Smooth muscle cell (in vitro differentiated cells): ENCODE measurements at regions not wholly inside any gene's neighbourhood (a gene's known extent, or its start where the extent isn't known, plus 50 kb on each side); places are given as distances from the start of the nearest gene placed in this dataset.
"Not testable (repeated sequence)": the region's sequence is repeated elsewhere in the genome, so short reads cannot be mapped to it uniquely, and the experiment has no call there.

ENCODE experiments used
- DNase-seq: peaks from one replicate; lab custom pipeline; 2025; ENCODE audit not compliant: unreplicated experiment; lab: John Stamatoyannopoulos, UW
- H2AFZ ChIP-seq: fragments of 200-600 bp; sonication (generic); 2 replicates; pipeline ENCODE4 v1.6.0; 2016; ENCODE audit warnings: antibody characterized with exemption, low read depth, mild to moderate bottlenecking
- H3F3A ChIP-seq: fragments of 200-600 bp; sonication (generic); 2 replicates; pipeline ENCODE4 v1.6.0; 2017; ENCODE audit warnings: antibody characterized with exemption, low read depth
- H3K27ac ChIP-seq: fragments of 200-600 bp; sonication (generic); 2 replicates; pipeline ENCODE4 v1.5.1; 2016; ENCODE audit warnings: low read depth, mild to moderate bottlenecking
- H3K27me3 ChIP-seq: fragments of 200-600 bp; sonication (generic); 2 replicates; pipeline ENCODE4 v1.6.1; 2016; ENCODE audit warnings: low read depth, mild to moderate bottlenecking
- H3K36me3 ChIP-seq: fragments of 200-600 bp; sonication (generic); 2 replicates; pipeline ENCODE4 v1.5.1; 2016; ENCODE audit warnings: low read depth
- H3K4me1 ChIP-seq: fragments of 200-600 bp; sonication (generic); 2 replicates; pipeline ENCODE4 v1.5.1; 2016; ENCODE audit warnings: low read depth
- H3K4me2 ChIP-seq: fragments of 200-600 bp; sonication (generic); 2 replicates; pipeline ENCODE4 v1.6.0; 2016; ENCODE audit warnings: mild to moderate bottlenecking
- H3K4me3 ChIP-seq: fragments of 200-600 bp; sonication (generic); 2 replicates; pipeline ENCODE4 v1.5.1; 2016; ENCODE audit warnings: mild to moderate bottlenecking
- H3K79me2 ChIP-seq: fragments of 200-600 bp; sonication (generic); 2 replicates; pipeline ENCODE4 v1.6.0; 2016; ENCODE audit warnings: low read depth, mild to moderate bottlenecking
- H3K9ac ChIP-seq: fragments of 200-600 bp; sonication (generic); 2 replicates; pipeline ENCODE4 v1.6.0; 2016; ENCODE audit warnings: low read depth
- H3K9me3 ChIP-seq: fragments of 200-600 bp; sonication (generic); replicated peaks from 2 replicates; pipeline ENCODE4 v1.5.1; 2016; ENCODE audit warnings: low read depth
- H4K20me1 ChIP-seq: fragments of 200-600 bp; sonication (generic); 2 replicates; pipeline ENCODE4 v1.6.0; 2016; ENCODE audit warnings: low read depth
- WGBS: methylation state at CpG from one replicate; pipeline ENCODE4 v1.1.7; 2016; ENCODE audit warnings: low lambda C conversion rate; 5-methylcytosine and 5-hydroxymethylcytosine counted together
- TF ChIP-seq, protein P1 (sequence below): fragments of 200-600 bp; sonication (generic); IDR thresholded peaks from 2 replicates; pipeline ENCODE4 v1.5.1; 2017; ENCODE audit warnings: borderline replicate concordance, mild to moderate bottlenecking, antibody characterized with exemption; ENCODE audit not compliant: insufficient read depth, poor library complexity, severe bottlenecking

DNA sequence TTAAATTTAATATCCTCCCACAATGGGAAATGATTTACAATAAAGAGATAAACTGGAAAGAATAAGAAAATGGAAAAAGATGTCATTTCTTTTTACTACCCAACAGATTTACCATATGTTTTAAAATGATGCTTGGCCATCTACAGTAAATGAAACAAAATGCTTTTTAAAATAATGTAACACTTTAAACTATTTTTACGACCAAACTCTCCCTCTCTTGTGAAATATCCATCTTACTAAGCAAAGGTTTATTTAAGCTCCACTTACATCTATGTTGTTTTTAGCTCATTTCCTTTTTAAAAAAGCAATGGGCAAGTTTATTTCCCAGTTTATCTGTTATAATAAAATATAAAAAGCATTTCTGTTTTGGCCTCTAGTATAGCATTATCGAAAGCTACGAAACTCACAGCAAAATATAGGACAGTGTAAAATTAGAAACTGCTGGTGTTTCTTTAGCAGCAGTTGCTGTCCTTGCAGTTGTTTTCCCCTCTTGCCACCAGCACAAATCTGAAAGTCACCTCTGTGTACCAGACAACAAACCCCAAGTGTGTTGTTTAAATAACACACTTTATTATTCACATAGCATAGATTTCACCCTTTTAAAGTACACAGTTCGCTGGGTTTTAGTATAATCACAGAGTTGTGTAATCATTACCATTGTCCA lies 195.1 kb downstream of the CDRT15L2 start:
- WGBS: 79% methylated on average over 4 of the region's 4 CpGs
- H3K9ac ChIP-seq: no peak overlapping the region
- no peaks in the 10 kb centered on the region for H4K20me1 ChIP-seq
- no peaks in the 10 kb centered on the region for H3K36me3 ChIP-seq
- no peak overlapping the region for H3K4me3 ChIP-seq
- DNase-seq: no peak
- H3K27me3 ChIP-seq: no peaks in the 10 kb centered on the region
- TF ChIP-seq, protein P1, sequence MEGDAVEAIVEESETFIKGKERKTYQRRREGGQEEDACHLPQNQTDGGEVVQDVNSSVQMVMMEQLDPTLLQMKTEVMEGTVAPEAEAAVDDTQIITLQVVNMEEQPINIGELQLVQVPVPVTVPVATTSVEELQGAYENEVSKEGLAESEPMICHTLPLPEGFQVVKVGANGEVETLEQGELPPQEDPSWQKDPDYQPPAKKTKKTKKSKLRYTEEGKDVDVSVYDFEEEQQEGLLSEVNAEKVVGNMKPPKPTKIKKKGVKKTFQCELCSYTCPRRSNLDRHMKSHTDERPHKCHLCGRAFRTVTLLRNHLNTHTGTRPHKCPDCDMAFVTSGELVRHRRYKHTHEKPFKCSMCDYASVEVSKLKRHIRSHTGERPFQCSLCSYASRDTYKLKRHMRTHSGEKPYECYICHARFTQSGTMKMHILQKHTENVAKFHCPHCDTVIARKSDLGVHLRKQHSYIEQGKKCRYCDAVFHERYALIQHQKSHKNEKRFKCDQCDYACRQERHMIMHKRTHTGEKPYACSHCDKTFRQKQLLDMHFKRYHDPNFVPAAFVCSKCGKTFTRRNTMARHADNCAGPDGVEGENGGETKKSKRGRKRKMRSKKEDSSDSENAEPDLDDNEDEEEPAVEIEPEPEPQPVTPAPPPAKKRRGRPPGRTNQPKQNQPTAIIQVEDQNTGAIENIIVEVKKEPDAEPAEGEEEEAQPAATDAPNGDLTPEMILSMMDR: no peak
- no peaks in the 10 kb centered on the region for H3K4me1 ChIP-seq
- H3K9me3 ChIP-seq: no peaks in the 10 kb centered on the region
- H2AFZ ChIP-seq: no peak overlapping the region
- H3K4me2 ChIP-seq: no peak overlapping the region
- no peaks in the 10 kb centered on the region for H3F3A ChIP-seq
- H3K27ac ChIP-seq: no peak overlapping the region
- no peaks in the 10 kb centered on the region for H3K79me2 ChIP-seq

- no peaks in the 10 kb centered on the region for H3K79me2 ChIP-seq
Observed at GRCh38 chr17:20775331-20775730, 195.8 kb downstream of the CDRT15L2 start.

GRCh38 chr17:20779521-20779920 lies 200.0 kb downstream of the CDRT15L2 start:
- Histone ChIP-seq H3K4me3 (no peak overlapping the region), H2AFZ (no peak overlapping the region), H3K9ac (no peak overlapping the region), H3K27me3 (no peaks in the 10 kb centered on the region), H3K4me2 (no peak overlapping the region), H3K4me1 (no peaks in the 10 kb centered on the region), H3K36me3 (no peaks in the 10 kb centered on the region), H3F3A (no peaks in the 10 kb centered on the region), H4K20me1 (no peaks in the 10 kb centered on the region), H3K9me3 (no peaks in the 10 kb centered on the region), H3K79me2 (no peaks in the 10 kb centered on the region), H3K27ac (no peak overlapping the region)
- TF ChIP-seq, protein P1: no peak
- no peak for DNase-seq
- WGBS: 90% methylated on average over 10 of the region's 10 CpGs

More at GRCh38 chr17:20775331-20775730, 195.8 kb downstream of the CDRT15L2 start:
- Histone ChIP-seq H3K27me3 (no peaks in the 10 kb centered on the region), H3K27ac (no peak overlapping the region), H4K20me1 (no peaks in the 10 kb centered on the region), H3K9me3 (no peaks in the 10 kb centered on the region), H3K36me3 (no peaks in the 10 kb centered on the region), H2AFZ (no peak overlapping the region), H3K4me3 (no peak overlapping the region), H3F3A (no peaks in the 10 kb centered on the region), H3K9ac (no peak overlapping the region), H3K4me2 (no peak overlapping the region), H3K4me1 (no peaks in the 10 kb centered on the region)
- DNase-seq: no peak
- TF ChIP-seq, protein P1: no peak
- 97% methylated on average over 19 of the region's 19 CpGs for WGBS

DNA sequence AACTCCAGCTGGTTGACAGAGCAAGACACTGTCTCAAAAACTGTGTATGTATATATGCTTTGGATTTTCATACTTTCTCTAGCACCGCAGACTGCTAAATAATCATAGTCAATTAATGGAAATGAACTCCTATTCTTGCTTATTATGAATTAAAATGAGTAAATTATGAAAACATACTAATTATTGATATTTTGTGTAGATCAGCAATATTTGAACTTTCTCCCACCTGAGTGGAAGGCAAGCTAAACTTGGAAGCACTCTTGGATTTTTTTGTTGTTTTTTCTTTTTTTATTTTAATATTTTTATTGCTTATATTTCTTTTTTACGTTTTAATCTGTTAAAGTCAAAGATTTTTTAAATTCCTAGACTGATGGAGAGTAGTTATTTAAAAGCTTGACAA lies 201.7 kb downstream of the CDRT15L2 start:
- no peak overlapping the region for H3K9ac ChIP-seq
- no peaks in the 10 kb centered on the region for H3F3A ChIP-seq
- no peak for DNase-seq
- TF ChIP-seq, protein P1: no peak
- H3K27me3 ChIP-seq: no peaks in the 10 kb centered on the region
- no peaks in the 10 kb centered on the region for H4K20me1 ChIP-seq
- no peaks in the 10 kb centered on the region for H3K9me3 ChIP-seq
- H3K4me1 ChIP-seq: no peaks in the 10 kb centered on the region
- H2AFZ ChIP-seq: no peak overlapping the region
- WGBS: 94% methylated on average over 2 of the region's 2 CpGs
- no peak overlapping the region for H3K4me2 ChIP-seq
- no peak overlapping the region for H3K4me3 ChIP-seq
- no peaks in the 10 kb centered on the region for H3K36me3 ChIP-seq
- H3K27ac ChIP-seq: no peak overlapping the region
- H3K79me2 ChIP-seq: no peaks in the 10 kb centered on the region

- 96% methylated on average over 6 of the region's 6 CpGs for WGBS
- H4K20me1 ChIP-seq, H3K4me3 ChIP-seq, DNase-seq, H3K79me2 ChIP-seq, H3K9me3 ChIP-seq, H3K9ac ChIP-seq, H3K27me3 ChIP-seq, H2AFZ ChIP-seq, H3K4me1 ChIP-seq, H3K4me2 ChIP-seq, H3K27ac ChIP-seq, H3F3A ChIP-seq, H3K36me3 ChIP-seq: not testable (repeated sequence)
Observed at GRCh38 chr17:20781869-20782268, 202.3 kb downstream of the CDRT15L2 start.
